ENCODE measurements at regions not wholly inside any gene's neighbourhood (a gene's known extent, or its start where the extent isn't known, plus 50 kb on each side); places are given as distances from the start of the nearest gene placed in this dataset.

DNA sequence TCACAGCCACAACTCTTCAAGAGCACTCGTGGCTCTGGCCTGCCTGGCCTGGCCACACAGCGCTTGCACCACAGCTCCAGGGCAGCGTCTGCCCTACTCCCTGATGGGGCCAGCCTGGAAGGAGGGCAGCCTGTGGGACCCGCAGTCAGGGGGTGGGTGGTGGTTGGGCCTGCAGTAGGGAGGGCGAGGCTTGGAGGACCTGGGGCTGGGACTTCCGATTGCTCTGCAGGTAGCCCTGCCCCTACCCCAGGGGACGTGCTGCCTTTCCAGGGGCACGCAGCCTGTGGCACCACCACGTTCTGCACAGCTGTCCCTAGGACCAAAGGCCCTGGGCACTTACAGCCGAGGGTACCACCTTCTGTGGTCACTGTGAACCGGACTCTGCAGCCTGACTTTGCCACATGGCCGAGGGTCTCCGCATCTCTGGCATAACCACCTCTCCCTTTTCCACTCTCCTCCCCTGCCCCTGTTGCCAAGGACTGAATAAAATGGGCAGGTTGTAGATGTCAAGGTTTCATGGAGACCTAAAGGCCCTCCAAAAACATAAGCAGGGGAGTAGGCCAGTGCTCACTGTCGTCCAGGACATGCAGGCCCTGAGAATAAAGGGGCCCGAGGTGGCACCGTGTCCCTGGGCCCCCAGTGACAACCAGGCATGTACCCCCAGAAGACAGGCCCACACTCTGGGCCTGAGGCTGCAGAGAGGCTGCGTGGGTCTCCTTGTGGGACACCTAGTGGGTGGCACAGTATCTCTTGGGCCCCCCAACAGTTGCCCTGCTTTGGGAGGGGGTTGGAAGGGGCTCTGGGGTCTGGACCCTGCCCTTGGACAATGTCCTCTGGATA is 87.3 kb downstream of the INHBB start:
- WGBS, 2 donors: 90 to 93% methylated on average over 11 to 17 of the region's 17 CpGs
- TF ChIP-seq, protein P1, sequence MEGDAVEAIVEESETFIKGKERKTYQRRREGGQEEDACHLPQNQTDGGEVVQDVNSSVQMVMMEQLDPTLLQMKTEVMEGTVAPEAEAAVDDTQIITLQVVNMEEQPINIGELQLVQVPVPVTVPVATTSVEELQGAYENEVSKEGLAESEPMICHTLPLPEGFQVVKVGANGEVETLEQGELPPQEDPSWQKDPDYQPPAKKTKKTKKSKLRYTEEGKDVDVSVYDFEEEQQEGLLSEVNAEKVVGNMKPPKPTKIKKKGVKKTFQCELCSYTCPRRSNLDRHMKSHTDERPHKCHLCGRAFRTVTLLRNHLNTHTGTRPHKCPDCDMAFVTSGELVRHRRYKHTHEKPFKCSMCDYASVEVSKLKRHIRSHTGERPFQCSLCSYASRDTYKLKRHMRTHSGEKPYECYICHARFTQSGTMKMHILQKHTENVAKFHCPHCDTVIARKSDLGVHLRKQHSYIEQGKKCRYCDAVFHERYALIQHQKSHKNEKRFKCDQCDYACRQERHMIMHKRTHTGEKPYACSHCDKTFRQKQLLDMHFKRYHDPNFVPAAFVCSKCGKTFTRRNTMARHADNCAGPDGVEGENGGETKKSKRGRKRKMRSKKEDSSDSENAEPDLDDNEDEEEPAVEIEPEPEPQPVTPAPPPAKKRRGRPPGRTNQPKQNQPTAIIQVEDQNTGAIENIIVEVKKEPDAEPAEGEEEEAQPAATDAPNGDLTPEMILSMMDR (IDR thresholded peaks at IDR 0.05): no peak
- no peak for TF ChIP-seq POLR2A (IDR thresholded peaks at IDR 0.05)
- DNase-seq (ENCODE audit: low spot score in 2 of 2): peak in 1 of 2 donors; percentile 70
- no peak overlapping the region for H3K4me3 ChIP-seq (ENCODE audit: low read depth, poor library complexity, severe bottlenecking)
- intact Hi-C loops (cut with DNase I; ENCODE audit: low total_unique reads): no loop called here

DNA sequence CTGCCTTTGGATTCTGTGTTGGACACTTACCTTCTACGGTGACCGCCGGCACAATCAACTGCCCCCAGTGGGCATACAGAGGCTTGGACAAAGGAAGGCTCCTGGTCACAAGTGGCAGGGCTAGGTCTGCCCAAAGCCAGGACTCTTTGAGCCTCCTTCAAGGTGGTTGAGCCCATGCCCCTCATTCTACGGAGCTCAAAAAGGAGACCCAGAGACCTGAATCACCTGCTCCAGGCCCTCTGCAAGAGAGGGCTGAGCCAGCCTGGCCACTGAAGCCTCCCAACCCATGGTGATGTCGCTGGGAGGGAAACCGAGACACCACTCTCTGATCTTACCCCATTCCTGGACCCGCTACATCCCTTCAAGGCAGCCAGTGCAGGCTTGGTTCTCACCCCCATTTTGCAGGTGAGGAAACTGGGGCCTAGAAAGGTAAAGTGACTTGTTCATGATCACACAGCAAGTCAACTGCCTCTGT is 87.9 kb downstream of the INHBB start:
- TF ChIP-seq POLR2A (IDR thresholded peaks at IDR 0.05): no peak
- TF ChIP-seq, protein P1 (IDR thresholded peaks at IDR 0.05): no peak
- no peak overlapping the region for H3K4me3 ChIP-seq (ENCODE audit: low read depth, poor library complexity, severe bottlenecking)
- WGBS, 2 donors: 98 to 99% methylated on average over 7 of the region's 7 CpGs
- DNase-seq (ENCODE audit: low spot score in 2 of 2): no peak
- intact Hi-C loops (cut with DNase I; ENCODE audit: low total_unique reads): no loop called here

DNA sequence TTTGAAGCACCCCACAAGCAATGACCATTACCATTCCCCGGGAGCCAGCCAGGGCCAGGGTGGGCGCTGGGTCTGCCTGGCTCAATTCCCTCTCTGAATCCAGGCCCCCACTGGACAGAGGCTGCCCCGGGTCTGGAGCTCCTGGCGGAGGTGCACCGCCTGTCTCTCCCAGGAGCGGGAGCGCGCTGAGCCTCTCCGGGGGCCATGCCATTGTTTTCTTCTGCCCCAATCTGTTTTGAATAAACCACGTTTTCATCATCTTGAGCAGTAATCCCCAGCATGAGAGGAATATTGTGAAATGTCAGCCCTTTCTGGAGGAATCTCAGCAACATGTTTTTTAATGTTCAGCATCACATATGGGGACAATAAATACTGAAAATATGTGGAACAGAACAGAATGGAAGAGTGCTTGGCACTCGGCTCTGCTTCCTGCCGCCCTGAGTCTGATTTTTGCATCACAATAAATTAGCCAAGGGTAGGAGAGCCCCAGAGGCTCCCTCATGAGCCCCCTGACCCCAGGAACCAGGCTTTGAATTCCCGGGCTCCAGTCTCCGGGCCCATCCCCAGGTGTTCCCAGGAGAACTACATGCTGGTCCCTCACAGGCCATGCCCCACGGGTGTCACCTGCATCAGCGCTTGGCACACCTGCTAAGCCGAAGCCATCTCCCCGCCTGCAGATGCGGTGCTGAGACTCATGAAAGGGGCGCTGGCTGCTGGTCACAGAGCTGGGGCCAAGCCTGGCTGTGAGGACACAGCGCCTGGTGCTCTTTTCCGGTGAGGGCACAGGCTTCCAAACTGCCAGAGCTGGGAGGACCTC is 88.8 kb downstream of the INHBB start:
- WGBS, 2 donors: 61 to 77% methylated on average over 15 to 22 of the region's 22 CpGs
- no peak for TF ChIP-seq POLR2A (IDR thresholded peaks at IDR 0.05)
- TF ChIP-seq, protein P1 (IDR thresholded peaks at IDR 0.05): no peak
- intact Hi-C loops (cut with DNase I; ENCODE audit: low total_unique reads): no loop called here
- peak in 1 of 2 donors; percentile 83 for DNase-seq (ENCODE audit: low spot score in 2 of 2)
- H3K4me3 ChIP-seq (ENCODE audit: low read depth, poor library complexity, severe bottlenecking): no peak overlapping the region

DNA sequence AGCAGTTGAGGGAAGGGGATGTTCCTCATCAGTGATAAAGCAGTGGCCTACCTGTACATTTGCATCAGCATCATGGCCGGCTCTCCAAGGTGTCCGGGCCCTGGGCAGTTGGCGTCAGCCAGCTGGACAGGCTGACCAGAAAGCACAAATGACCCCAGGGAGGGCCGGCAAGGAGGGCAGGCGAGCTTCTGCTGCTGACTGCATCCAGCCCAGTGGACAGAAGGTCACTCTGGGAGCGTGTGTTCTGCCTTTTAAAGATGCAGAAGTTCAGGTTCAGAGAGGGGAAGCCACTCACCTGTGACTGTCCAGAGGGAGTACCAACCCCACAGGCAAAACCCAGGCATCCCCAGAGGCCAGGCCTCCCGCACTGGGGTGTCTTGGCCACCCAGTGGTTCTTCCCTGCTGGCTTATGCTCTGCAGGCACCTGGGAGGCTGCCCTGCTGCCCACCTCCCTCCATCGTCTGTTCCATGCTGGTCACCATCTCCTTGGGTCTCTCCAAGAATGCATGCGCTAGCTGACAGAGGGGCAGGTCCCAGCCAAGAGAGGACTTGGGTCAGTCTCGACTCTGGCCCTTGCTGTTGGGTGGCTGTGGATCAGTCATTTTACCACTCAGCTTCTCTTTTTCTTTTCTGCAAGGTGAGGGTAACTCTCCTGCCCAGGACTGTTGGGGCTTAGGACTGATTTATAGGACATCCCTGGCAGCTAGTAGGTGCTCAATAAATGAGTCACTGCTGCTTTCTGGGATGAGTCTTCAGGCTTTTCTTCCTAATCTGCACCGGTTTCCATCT is 89.9 kb downstream of the INHBB start:
- peak in 1 of 2 donors; percentile 73 for DNase-seq (ENCODE audit: low spot score in 2 of 2)
- H3K4me3 ChIP-seq (ENCODE audit: low read depth, poor library complexity, severe bottlenecking): no peak overlapping the region
- TF ChIP-seq POLR2A (IDR thresholded peaks at IDR 0.05): no peak
- TF ChIP-seq, protein P1 (IDR thresholded peaks at IDR 0.05): no peak
- 82 to 85% methylated on average over 11 of the region's 11 CpGs for WGBS, 2 donors
- intact Hi-C loops (cut with DNase I; ENCODE audit: low total_unique reads): no loop called here

DNA sequence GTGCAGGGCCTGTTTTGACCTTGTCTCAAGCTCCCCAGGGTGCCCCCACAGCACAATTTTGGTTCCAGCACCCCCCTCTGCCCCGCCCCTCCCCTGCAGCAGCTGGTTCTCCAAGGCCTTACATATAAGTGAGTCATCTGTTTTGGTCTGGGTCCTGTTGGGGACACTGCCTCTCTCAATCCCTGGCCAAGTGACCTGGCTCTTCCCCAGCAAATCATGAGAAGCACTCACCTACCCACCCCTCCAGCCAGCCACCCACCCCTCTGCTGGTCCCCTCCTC is 90.5 kb downstream of the INHBB start:
- TF ChIP-seq POLR2A (IDR thresholded peaks at IDR 0.05): no peak
- TF ChIP-seq, protein P1 (IDR thresholded peaks at IDR 0.05): no peak
- 50 to 57% methylated on average over 1 of the region's 1 CpG for WGBS, 2 donors
- H3K4me3 ChIP-seq (ENCODE audit: low read depth, poor library complexity, severe bottlenecking): no peak overlapping the region
- intact Hi-C loops (cut with DNase I; ENCODE audit: low total_unique reads): no loop called here
- peak; percentile 73 to 94 for DNase-seq (ENCODE audit: low spot score in 2 of 2)
